K562 (cell line): ENCODE measurements at regions not wholly inside any gene's neighbourhood (a gene's known extent, or its start where the extent isn't known, plus 50 kb on each side); places are given as distances from the start of the nearest gene placed in this dataset.

Source experiments
- EZH2 ChIP-seq: IDR thresholded peaks from 2 replicates; pipeline ENCODE4 v1.6.1; 2012; ENCODE audit warnings: low read depth, mild to moderate bottlenecking, inconsistent platforms, low read length, borderline replicate concordance
- NKRF ChIP-seq: fragments of 450-650 bp; IDR thresholded peaks from 2 replicates; pipeline ENCODE4 v1.6.1; 2016; ENCODE audit warnings: borderline replicate concordance
- TF ChIP-seq, protein P1 (sequence below), 3 experiments: IDR thresholded peaks in 2 of 3; conservative IDR thresholded peaks in 1 of 3; 2 replicates each; pipeline ENCODE4 v1.5.1; 2011 to 2012; ENCODE audit warnings: low read length in 3 of 3, mild to moderate bottlenecking in 3 of 3, control low read depth in 2 of 3, improper control_type of control experiment in 1 of 3, inconsistent platforms in 1 of 3, low read depth in 1 of 3, mixed read lengths in 1 of 3, moderate library complexity in 1 of 3; ENCODE audit not compliant: insufficient read depth in 2 of 3
- TF ChIP-seq, protein P2 (sequence below), 3 experiments: fragments of 200-800 bp in 1 of 3; fragments of 250-450 bp in 1 of 3; fragments of 450-650 bp in 1 of 3; sonication (Bioruptor Pico) in 1 of 3; sonication (Bioruptor generic) in 1 of 3; formaldehyde crosslinking in 1 of 3; IDR thresholded peaks; 2 replicates each; pipeline versions ENCODE4 v1.6.1 to v1.8.0; 2016 to 2022; ENCODE audit warnings: mild to moderate bottlenecking in 2 of 3, missing genetic modification characterization in 2 of 3, missing compliant biosample characterization in 1 of 3, moderate library complexity in 1 of 3

GRCh38 chr3:152103257-152103656 is 165.5 kb upstream of the MBNL1 start:
- TF ChIP-seq, protein P1, sequence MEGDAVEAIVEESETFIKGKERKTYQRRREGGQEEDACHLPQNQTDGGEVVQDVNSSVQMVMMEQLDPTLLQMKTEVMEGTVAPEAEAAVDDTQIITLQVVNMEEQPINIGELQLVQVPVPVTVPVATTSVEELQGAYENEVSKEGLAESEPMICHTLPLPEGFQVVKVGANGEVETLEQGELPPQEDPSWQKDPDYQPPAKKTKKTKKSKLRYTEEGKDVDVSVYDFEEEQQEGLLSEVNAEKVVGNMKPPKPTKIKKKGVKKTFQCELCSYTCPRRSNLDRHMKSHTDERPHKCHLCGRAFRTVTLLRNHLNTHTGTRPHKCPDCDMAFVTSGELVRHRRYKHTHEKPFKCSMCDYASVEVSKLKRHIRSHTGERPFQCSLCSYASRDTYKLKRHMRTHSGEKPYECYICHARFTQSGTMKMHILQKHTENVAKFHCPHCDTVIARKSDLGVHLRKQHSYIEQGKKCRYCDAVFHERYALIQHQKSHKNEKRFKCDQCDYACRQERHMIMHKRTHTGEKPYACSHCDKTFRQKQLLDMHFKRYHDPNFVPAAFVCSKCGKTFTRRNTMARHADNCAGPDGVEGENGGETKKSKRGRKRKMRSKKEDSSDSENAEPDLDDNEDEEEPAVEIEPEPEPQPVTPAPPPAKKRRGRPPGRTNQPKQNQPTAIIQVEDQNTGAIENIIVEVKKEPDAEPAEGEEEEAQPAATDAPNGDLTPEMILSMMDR (IDR thresholded peaks at IDR 0.05 in 2 of 3, conservative IDR thresholded peaks at IDR 0.05 in 1 of 3; ENCODE audit: insufficient read depth in 2 of 3, low read depth in 1 of 3, low read length in 3 of 3), result no peak
- TF ChIP-seq EZH2 (no peak), NKRF (no peak)
- TF ChIP-seq, protein P2, sequence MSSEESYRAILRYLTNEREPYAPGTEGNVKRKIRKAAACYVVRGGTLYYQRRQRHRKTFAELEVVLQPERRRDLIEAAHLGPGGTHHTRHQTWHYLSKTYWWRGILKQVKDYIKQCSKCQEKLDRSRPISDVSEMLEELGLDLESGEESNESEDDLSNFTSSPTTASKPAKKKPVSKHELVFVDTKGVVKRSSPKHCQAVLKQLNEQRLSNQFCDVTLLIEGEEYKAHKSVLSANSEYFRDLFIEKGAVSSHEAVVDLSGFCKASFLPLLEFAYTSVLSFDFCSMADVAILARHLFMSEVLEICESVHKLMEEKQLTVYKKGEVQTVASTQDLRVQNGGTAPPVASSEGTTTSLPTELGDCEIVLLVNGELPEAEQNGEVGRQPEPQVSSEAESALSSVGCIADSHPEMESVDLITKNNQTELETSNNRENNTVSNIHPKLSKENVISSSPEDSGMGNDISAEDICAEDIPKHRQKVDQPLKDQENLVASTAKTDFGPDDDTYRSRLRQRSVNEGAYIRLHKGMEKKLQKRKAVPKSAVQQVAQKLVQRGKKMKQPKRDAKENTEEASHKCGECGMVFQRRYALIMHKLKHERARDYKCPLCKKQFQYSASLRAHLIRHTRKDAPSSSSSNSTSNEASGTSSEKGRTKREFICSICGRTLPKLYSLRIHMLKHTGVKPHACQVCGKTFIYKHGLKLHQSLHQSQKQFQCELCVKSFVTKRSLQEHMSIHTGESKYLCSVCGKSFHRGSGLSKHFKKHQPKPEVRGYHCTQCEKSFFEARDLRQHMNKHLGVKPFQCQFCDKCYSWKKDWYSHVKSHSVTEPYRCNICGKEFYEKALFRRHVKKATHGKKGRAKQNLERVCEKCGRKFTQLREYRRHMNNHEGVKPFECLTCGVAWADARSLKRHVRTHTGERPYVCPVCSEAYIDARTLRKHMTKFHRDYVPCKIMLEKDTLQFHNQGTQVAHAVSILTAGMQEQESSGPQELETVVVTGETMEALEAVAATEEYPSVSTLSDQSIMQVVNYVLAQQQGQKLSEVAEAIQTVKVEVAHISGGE (CRISPR knock-in tag; IDR thresholded peaks at IDR 0.05), result no peak
